ENCODE measurements at regions not wholly inside any gene's neighbourhood (a gene's known extent, or its start where the extent isn't known, plus 50 kb on each side); places are given as distances from the start of the nearest gene placed in this dataset.

- TF ChIP-seq ESRRG (CRISPR knock-in tag; IDR thresholded peaks at IDR 0.05) = no peak
- TF ChIP-seq CSDC2 (CRISPR knock-in tag; IDR thresholded peaks at IDR 0.05) = no peak
- no peak for TF ChIP-seq GLIS3 (CRISPR knock-in tag; IDR thresholded peaks at IDR 0.05)
- TF ChIP-seq ARNTL (CRISPR knock-in tag; IDR thresholded peaks at IDR 0.05; ENCODE audit: borderline replicate concordance, low read depth) = no peak
- TF ChIP-seq ISL1 (CRISPR knock-in tag; IDR thresholded peaks at IDR 0.05) = no peak
- TF ChIP-seq ZFP30 (CRISPR knock-in tag; IDR thresholded peaks at IDR 0.05) = no peak
- TF ChIP-seq RARB (CRISPR knock-in tag; IDR thresholded peaks at IDR 0.05) = no peak; the same call in 1 of the 2 replicates
- no peak for TF ChIP-seq SNAI2 (CRISPR knock-in tag; IDR thresholded peaks at IDR 0.05)
Measured at GRCh38 chr1:222073307-222073995, 331.6 kb upstream of the DUSP10 start.

Measured in SK-N-SH treated with all-trans-retinoic acid at 6 μM for 48 hours (cell line).